CD4-positive, alpha-beta T cell (primary cell): ENCODE measurements at regions not wholly inside any gene's neighbourhood (a gene's known extent, or its start where the extent isn't known, plus 50 kb on each side); places are given as distances from the start of the nearest gene placed in this dataset.

Experiments used
- ATAC-seq: fragments of 200-7000 bp; cut with Tn5 transposase; one replicate; pipeline ENCODE4 v1.10.0; 2022; ENCODE audit warnings: mild to moderate bottlenecking; ENCODE audit not compliant: poor library complexity
- CTCF ChIA-PET: fragments of 350-600 bp; sonication (Branson Sonifier 250); formaldehyde crosslinking; loops from one replicate; lab custom pipeline; 2021; ENCODE audit warnings: antibody characterized with exemption, inconsistent platforms; lab: Charles Lee
- POLR2A ChIA-PET: fragments of 350-600 bp; sonication (Branson Sonifier 250); formaldehyde crosslinking; loops from one replicate; lab custom pipeline; 2021; ENCODE audit warnings: antibody characterized with exemption, inconsistent platforms; lab: Charles Lee
- DNase-seq, 14 experiments: peaks; one replicate each; pipeline ENCODE4 v3.0.0-alpha.2; 2013 to 2020; ENCODE audit warnings: mixed read lengths in 2 of 14
- H3K27ac ChIP-seq, 2 donors: one replicate each; pipeline versions ENCODE4 v1.5.1 to v1.7.0; 2013; ENCODE audit warnings: low read length in 2 of 2, low read depth in 1 of 2, mild to moderate bottlenecking in 1 of 2
- H3K27me3 ChIP-seq, 2 experiments: 1 replicate in 1 of 2; 2 replicates in 1 of 2; pipeline versions ENCODE4 v1.6.1 to v1.7.0; 2013; ENCODE audit warnings: low read length in 2 of 2, control low read depth in 1 of 2, mild to moderate bottlenecking in 1 of 2, moderate library complexity in 1 of 2; ENCODE audit not compliant: insufficient read depth in 2 of 2, control insufficient read depth in 1 of 2
- H3K36me3 ChIP-seq: one replicate; pipeline ENCODE4 v1.6.1; 2013; ENCODE audit warnings: low read length, control low read depth; ENCODE audit not compliant: insufficient read depth
- H3K4me1 ChIP-seq: one replicate; pipeline ENCODE4 v1.6.1; 2013; ENCODE audit warnings: low read length, control low read depth; ENCODE audit not compliant: insufficient read depth
- H3K4me3 ChIP-seq: one replicate; pipeline ENCODE4 v1.5.1; 2013; ENCODE audit warnings: mild to moderate bottlenecking, low read length, moderate library complexity
- H3K9me3 ChIP-seq, 2 experiments: 1 replicate in 1 of 2; 2 replicates in 1 of 2; pipeline versions ENCODE4 v1.6.1 to v1.7.0; 2013; ENCODE audit warnings: low read length in 2 of 2, mild to moderate bottlenecking in 2 of 2, control low read depth in 1 of 2, moderate library complexity in 1 of 2; ENCODE audit not compliant: control insufficient read depth in 1 of 2, insufficient read depth in 1 of 2
- H3K27ac Mint-ChIP-seq: one replicate; pipeline ENCODE4 v1.8.0; 2020; ENCODE audit warnings: mixed read lengths
- H3K27me3 Mint-ChIP-seq: one replicate; pipeline ENCODE4 v1.8.0; 2021; ENCODE audit warnings: mixed read lengths
- H3K36me3 Mint-ChIP-seq: one replicate; pipeline ENCODE4 v1.8.0; 2021; ENCODE audit warnings: low read depth, mixed read lengths
- H3K4me1 Mint-ChIP-seq: one replicate; pipeline ENCODE4 v1.8.0; 2021; ENCODE audit warnings: low read depth, mixed read lengths
- H3K4me3 Mint-ChIP-seq: one replicate; pipeline ENCODE4 v1.8.0; 2020; ENCODE audit warnings: mild to moderate bottlenecking, mixed read lengths
- H3K9me3 Mint-ChIP-seq: one replicate; pipeline ENCODE4 v1.8.0; 2020; ENCODE audit warnings: mixed read lengths
- intact Hi-C, 2 experiments: fragments of 100-400 bp; cut with DNase I in 1 of 2; cut with micrococcal nuclease in 1 of 2; formaldehyde crosslinking; loops; one replicate each; pipeline versions ENCODE4 v1.15.1 to v1.9.0; 2023 to 2025; cut with DNase I, micrococcal nuclease
- TF ChIP-seq, protein P1 (sequence below): fragments of 200-600 bp; IDR thresholded peaks from one replicate; pipeline ENCODE4 v1.8.0; 2022; ENCODE audit warnings: antibody characterized with exemption, mild to moderate bottlenecking

DNA sequence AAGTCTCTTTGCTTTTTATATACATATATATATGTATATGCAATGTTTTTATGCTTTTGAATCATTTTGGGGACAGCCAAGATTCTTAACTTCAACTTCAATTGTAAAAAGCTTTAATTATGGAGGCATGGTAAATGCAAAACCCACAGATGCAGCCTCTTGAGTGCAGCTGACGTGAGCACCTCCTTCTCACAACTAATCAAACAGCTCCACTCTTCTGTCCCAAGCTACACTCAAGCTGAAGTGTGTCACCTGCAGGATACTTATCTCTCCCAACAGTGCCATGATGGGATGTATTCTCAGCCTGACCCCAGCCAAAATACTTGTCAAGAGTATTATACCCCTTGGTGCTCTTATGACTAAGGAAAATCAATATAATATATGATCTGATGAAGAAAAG, 60.7 kb upstream of the BLTP1 start:
- no peak for ATAC-seq
- Mint-ChIP-seq H3K4me3 (no peak overlapping the region), H3K27me3 (peaks cover 16% of the 10 kb centered on the region), H3K9me3 (no peaks in the 10 kb centered on the region), H3K36me3 (no peaks in the 10 kb centered on the region), H3K4me1 (no peaks in the 10 kb centered on the region), H3K27ac (no peak overlapping the region)
- CTCF ChIA-PET: no interaction called here
- POLR2A ChIA-PET: no interaction called here
- TF ChIP-seq, protein P1, sequence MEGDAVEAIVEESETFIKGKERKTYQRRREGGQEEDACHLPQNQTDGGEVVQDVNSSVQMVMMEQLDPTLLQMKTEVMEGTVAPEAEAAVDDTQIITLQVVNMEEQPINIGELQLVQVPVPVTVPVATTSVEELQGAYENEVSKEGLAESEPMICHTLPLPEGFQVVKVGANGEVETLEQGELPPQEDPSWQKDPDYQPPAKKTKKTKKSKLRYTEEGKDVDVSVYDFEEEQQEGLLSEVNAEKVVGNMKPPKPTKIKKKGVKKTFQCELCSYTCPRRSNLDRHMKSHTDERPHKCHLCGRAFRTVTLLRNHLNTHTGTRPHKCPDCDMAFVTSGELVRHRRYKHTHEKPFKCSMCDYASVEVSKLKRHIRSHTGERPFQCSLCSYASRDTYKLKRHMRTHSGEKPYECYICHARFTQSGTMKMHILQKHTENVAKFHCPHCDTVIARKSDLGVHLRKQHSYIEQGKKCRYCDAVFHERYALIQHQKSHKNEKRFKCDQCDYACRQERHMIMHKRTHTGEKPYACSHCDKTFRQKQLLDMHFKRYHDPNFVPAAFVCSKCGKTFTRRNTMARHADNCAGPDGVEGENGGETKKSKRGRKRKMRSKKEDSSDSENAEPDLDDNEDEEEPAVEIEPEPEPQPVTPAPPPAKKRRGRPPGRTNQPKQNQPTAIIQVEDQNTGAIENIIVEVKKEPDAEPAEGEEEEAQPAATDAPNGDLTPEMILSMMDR: no peak
- no peaks in the 10 kb centered on the region for H3K27me3 ChIP-seq
- DNase-seq: no peak
- no peaks in the 10 kb centered on the region for H3K4me1 ChIP-seq
- H3K9me3 ChIP-seq: no peaks in the 10 kb centered on the region
- no peak overlapping the region for H3K27ac ChIP-seq
- no peaks in the 10 kb centered on the region for H3K36me3 ChIP-seq
- intact Hi-C loops: no loop called here
- no peak overlapping the region for H3K4me3 ChIP-seq

DNA sequence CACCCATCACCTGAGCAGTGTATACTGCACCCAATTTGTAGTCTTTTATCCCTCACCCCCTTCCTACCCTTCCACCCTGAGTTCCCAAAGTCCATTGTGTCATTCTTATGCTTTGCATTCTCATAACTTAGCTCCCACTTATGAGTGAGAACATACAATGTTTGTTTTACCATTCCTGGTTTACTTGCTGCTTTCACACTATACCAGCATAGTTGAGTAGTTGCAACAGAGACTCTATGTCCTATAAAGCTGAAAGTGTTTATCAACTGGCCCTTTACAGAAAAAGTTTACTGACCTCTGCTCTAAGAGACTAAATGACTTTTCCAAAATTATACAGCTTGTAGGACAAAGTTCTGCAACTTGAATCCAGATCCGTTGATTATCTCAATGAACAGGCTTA, 61.1 kb upstream of the BLTP1 start:
- DNase-seq: no peak
- Histone ChIP-seq H3K27me3 (no peaks in the 10 kb centered on the region), H3K9me3 (no peaks in the 10 kb centered on the region), H3K4me1 (no peaks in the 10 kb centered on the region), H3K4me3 (no peak overlapping the region), H3K27ac (no peak overlapping the region), H3K36me3 (no peaks in the 10 kb centered on the region)
- H3K4me1 Mint-ChIP-seq: no peaks in the 10 kb centered on the region
- ChIA-PET CTCF (no interaction called here), POLR2A (no interaction called here)
- H3K27ac Mint-ChIP-seq: no peak overlapping the region
- peaks cover 13% of the 10 kb centered on the region for H3K27me3 Mint-ChIP-seq
- no peak for ATAC-seq
- H3K4me3 Mint-ChIP-seq: no peak overlapping the region
- TF ChIP-seq, protein P1: no peak
- no peaks in the 10 kb centered on the region for H3K36me3 Mint-ChIP-seq
- H3K9me3 Mint-ChIP-seq: no peaks in the 10 kb centered on the region
- intact Hi-C loops: no loop called here

DNA sequence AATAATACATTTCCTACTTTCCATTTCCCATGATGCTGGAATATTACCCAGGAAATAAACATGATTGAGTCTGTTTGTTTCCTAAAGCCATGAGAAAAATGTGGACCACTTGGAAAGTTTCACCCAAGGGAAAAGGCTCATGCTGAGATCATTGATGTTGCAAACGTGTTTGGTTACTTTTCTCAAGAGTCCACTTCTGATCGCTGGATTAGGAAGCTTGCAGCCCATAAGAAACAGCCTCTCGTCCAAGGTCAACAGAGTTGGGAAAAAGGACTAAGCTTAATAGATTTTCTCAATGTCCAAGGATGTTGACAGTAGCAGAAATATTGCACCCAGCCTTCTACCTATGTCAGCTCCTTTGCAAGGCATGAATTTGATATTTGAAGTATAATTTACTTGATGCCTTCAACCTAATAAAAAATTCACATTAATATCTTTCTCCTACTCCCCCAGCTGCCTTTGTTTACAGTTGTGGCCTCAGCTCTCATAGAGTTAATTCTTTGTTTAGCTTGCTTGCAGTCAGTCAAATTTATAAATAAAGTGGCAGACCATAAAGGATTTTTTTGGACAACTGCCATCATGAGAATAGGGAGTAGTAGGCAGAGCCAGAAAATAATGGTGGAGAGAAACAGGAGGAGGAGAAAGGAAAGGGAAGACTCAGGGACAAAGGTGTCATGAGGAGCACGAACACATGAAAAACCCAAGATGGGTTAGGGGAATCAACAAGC, 65.6 kb upstream of the BLTP1 start:
- Histone ChIP-seq H3K4me1 (no peaks in the 10 kb centered on the region), H3K27ac (no peak overlapping the region), H3K27me3 (no peaks in the 10 kb centered on the region), H3K9me3 (no peaks in the 10 kb centered on the region), H3K36me3 (no peaks in the 10 kb centered on the region), H3K4me3 (no peak overlapping the region)
- no peak overlapping the region for H3K27ac Mint-ChIP-seq
- no peaks in the 10 kb centered on the region for H3K27me3 Mint-ChIP-seq
- TF ChIP-seq, protein P1: no peak
- H3K4me1 Mint-ChIP-seq: no peaks in the 10 kb centered on the region
- ATAC-seq: no peak
- H3K4me3 Mint-ChIP-seq: no peak overlapping the region
- H3K36me3 Mint-ChIP-seq: no peaks in the 10 kb centered on the region
- H3K9me3 Mint-ChIP-seq: no peaks in the 10 kb centered on the region
- ChIA-PET CTCF (no interaction called here), POLR2A (interaction anchor here (0.9 kb wide), 2 partner anchors 18 to 45 kb away, joined by 3 read pairs; no protein-coding TSS in a partner anchor)
- intact Hi-C loops: no loop called here
- DNase-seq: no peak
